HFF-Myc (cell line): ENCODE measurements at regions not wholly inside any gene's neighbourhood (a gene's known extent, or its start where the extent isn't known, plus 50 kb on each side); places are given as distances from the start of the nearest gene placed in this dataset.

Source experiments
- DNase-seq: peaks from one replicate; pipeline ENCODE4 v3.0.0-alpha.2; 2011; ENCODE audit warnings: low read depth; ENCODE audit errors: extremely low read depth
- H3K4me3 ChIP-seq: replicated peaks from 2 replicates; pipeline ENCODE4 v1.5.1; 2011; ENCODE audit warnings: low read depth, mild to moderate bottlenecking, control low read depth, low read length
- CTCF ChIP-seq: IDR thresholded peaks from 2 replicates; pipeline ENCODE4 v1.5.1; 2012; ENCODE audit warnings: mild to moderate bottlenecking, low read depth, low read length, control low read depth; ENCODE audit errors: missing control alignments

GRCh38 chr9:104287253-104287878 is 193.3 kb downstream of the SMC2 start:
- TF ChIP-seq CTCF, result no peak
- no peak overlapping the region for H3K4me3 ChIP-seq
- DNase-seq, result no peak

- DNase-seq, result no peak
- TF ChIP-seq CTCF, result no peak
- no peak overlapping the region for H3K4me3 ChIP-seq
Observed at GRCh38 chr9:104293877-104294276, 199.8 kb downstream of the SMC2 start.

DNA sequence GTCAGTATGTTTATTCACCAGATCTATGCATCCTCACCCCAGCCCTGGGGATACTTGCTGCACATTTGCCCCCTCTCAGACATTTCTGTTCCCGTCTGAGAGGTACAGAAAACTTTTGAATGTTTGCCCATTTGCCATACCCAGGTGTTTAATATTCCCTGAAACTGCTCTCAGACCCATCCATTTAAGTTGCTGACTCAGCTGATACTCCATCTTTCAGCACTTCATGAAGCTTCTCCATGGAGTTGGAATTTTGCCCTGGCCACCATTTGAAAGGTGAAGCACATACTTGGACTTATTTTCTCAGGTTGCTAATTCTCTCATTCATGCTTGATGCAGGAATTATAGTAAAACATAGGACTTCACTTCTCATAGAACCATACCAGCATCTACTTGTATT is 203.9 kb upstream of the OR13F1 start:
- H3K4me3 ChIP-seq, result no peak overlapping the region
- DNase-seq, result no peak
- no peak for TF ChIP-seq CTCF

- no peak overlapping the region for H3K4me3 ChIP-seq
- no peak for DNase-seq
- TF ChIP-seq CTCF, result no peak
Observed at GRCh38 chr9:104301755-104302154, 202.3 kb upstream of the OR13F1 start.

GRCh38 chr9:104302775-104303174 is 201.3 kb upstream of the OR13F1 start:
- no peak for TF ChIP-seq CTCF
- DNase-seq, result no peak
- H3K4me3 ChIP-seq, result no peak overlapping the region

- DNase-seq, result no peak
- H3K4me3 ChIP-seq, result no peak overlapping the region
- no peak for TF ChIP-seq CTCF
Observed at GRCh38 chr9:104304925-104305324, 199.1 kb upstream of the OR13F1 start.
